HFF-Myc (cell line): ENCODE measurements at regions not wholly inside any gene's neighbourhood (a gene's known extent, or its start where the extent isn't known, plus 50 kb on each side); places are given as distances from the start of the nearest gene placed in this dataset.
A peak's percentile ranks its signal among the peaks of the same experiment; 100 is the strongest.

Source experiments
- DNase-seq: peaks from one replicate; pipeline ENCODE4 v3.0.0-alpha.2; 2011; ENCODE audit warnings: low read depth; ENCODE audit errors: extremely low read depth
- H3K4me3 ChIP-seq: replicated peaks from 2 replicates; pipeline ENCODE4 v1.5.1; 2011; ENCODE audit warnings: low read depth, mild to moderate bottlenecking, control low read depth, low read length
- TF ChIP-seq, protein P1 (sequence below): IDR thresholded peaks from 2 replicates; pipeline ENCODE4 v1.5.1; 2012; ENCODE audit warnings: mild to moderate bottlenecking, low read depth, low read length, control low read depth; ENCODE audit errors: missing control alignments

DNA sequence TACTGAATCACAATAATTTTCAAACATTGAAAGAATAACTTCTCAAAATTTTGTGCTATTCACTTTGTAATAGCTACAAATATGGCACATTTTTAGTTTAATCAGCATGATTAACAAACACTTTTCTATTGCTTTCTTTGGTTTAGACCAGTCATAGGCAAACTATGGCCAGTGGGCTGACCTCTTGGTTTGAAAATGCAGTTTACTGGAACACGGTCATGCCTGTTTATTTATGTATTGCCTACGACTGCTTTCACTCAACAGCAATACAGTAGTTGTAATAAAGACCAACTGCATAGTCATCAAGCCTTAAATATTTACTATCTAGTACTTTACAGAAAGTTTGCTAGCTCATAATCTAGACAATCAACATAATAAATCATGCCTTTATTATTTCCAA, 810.8 kb downstream of the TLE1 start:
- no peak overlapping the region for H3K4me3 ChIP-seq
- DNase-seq, result no peak
- TF ChIP-seq, protein P1, sequence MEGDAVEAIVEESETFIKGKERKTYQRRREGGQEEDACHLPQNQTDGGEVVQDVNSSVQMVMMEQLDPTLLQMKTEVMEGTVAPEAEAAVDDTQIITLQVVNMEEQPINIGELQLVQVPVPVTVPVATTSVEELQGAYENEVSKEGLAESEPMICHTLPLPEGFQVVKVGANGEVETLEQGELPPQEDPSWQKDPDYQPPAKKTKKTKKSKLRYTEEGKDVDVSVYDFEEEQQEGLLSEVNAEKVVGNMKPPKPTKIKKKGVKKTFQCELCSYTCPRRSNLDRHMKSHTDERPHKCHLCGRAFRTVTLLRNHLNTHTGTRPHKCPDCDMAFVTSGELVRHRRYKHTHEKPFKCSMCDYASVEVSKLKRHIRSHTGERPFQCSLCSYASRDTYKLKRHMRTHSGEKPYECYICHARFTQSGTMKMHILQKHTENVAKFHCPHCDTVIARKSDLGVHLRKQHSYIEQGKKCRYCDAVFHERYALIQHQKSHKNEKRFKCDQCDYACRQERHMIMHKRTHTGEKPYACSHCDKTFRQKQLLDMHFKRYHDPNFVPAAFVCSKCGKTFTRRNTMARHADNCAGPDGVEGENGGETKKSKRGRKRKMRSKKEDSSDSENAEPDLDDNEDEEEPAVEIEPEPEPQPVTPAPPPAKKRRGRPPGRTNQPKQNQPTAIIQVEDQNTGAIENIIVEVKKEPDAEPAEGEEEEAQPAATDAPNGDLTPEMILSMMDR, result no peak

DNA sequence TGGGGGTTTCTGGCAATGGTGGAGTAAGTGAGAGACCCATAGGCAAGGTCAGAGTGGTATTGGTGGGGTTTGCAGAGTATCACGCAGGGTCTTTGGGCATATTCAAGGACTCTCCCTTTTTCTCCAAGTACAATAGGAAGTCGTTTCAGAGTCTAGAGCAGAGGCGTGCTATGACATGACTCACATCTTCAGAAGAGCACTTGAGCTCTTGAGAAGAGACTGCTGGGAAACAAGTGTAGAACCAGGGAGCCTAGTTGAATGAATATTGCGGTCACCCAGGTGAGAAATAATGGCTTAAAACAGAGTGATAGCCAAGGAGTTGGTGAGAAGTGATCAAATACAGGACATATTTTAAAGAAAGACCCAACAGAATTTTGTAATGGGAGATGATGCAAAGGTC, 813.4 kb downstream of the TLE1 start:
- DNase-seq, result no peak
- TF ChIP-seq, protein P1, result no peak
- H3K4me3 ChIP-seq, result no peak overlapping the region

DNA sequence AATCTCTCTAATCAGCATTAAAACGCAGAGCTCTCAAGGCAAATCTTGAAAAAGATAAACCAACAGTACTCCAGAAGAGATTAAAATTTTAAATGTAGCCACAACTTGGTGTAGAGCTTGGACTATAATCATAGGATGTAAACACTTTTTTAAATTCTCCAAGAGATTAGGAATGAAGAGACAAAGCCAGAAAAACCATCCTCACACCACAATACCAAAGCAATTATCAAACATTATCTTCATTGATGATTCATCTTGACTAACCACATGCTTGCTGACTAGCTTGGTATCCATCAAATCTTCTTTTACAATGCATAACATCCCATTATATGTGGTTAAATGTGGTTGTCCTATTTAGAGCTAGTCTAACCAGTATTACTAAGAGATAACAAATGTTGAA, 815.1 kb downstream of the TLE1 start:
- no peak overlapping the region for H3K4me3 ChIP-seq
- DNase-seq, result peak; percentile 15
- TF ChIP-seq, protein P1, result no peak

DNA sequence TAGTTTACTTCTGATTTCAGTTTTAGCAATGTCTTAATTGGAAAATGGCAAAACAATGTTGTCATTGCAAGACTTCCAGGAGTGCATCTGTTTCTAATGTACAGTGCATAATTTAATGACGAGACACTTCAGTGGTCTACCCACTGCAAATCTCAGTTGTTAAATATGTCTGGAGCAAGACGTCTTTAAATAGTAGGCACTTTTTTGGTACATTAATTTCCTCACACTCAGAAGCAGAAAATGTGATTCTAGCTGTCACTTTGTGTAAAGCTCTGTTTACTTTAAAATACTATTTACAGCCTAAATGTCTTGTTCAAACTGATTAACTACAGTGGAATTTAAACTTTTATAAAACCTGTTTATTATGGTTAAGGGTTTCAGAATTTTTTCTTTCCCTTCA, 815.5 kb downstream of the TLE1 start:
- TF ChIP-seq, protein P1, result no peak
- no peak overlapping the region for H3K4me3 ChIP-seq
- no peak for DNase-seq

DNA sequence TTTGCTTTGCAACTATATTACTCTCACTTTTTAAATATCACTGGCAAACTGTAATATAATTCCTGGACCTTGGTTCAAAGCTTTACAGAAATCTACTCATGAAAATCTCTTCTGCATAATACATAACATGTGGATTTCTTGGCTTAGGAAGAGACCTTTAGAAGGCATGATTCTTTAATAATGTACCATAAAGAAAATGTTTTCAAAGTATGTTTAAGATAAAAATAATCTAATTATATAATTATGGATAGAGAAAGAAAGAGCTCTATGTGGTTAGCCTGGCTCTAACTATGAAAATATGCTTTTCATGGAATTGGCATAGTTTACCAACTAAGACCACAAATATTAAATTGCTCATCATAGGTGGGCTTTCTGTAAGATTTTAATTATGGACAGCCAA, 817.8 kb downstream of the TLE1 start:
- DNase-seq, result no peak
- TF ChIP-seq, protein P1, result no peak

DNA sequence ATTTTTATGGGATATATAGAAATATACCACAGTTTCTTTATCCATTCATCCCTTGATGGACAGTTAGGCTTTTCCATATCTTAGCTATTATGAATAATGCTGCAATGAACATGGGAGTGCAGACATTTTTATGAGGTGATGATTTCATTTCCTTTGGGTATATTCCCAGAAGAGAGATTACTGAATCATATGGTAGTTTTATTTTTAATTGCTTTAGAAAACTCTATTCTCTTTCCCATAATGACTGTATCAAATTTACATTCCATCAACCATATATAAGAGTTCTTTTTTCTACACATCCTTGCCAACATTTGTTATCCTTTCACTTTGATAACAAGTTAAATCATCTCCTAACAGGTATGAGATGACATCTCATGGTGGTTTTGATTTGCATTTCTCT, 821.6 kb downstream of the TLE1 start:
- H3K4me3 ChIP-seq, result no peak overlapping the region
- DNase-seq, result no peak
- TF ChIP-seq, protein P1, result no peak

More for the DNA sequence above, 817.8 kb downstream of the TLE1 start:
- H3K4me3 ChIP-seq, result no peak overlapping the region

DNA sequence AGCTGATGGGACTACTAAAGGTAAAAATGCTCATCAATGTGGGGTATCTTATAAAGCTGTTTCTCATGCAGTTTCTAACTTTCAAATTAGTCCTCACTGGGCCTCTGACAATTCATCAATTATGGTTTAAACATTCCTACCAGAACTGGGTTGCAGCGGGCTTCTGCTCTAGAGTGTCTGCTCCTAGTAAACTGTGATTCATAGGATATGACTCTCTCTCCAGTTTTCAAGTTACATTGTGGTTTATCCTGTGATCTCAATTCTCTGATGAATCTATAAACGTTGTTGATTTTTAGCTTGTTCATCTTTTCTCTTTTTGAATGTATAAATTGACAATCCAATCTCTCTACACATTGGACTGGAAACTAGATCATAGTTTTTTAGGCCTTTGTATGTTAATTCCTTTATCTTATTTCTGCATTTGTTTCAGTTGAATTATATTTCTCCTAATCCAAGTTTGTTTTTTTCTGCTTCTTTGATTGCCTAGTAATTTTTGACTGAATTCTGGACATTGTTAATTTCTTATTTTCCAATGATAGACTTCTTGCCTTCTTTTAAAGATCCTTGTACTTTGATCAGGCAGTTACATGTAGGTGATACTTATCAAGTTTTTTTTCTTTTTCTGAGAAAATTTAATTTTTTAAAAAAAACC, 822.6 kb downstream of the TLE1 start:
- TF ChIP-seq, protein P1, result no peak
- no peak for DNase-seq
- no peak overlapping the region for H3K4me3 ChIP-seq
